ENCODE measurements at regions not wholly inside any gene's neighbourhood (a gene's known extent, or its start where the extent isn't known, plus 50 kb on each side); places are given as distances from the start of the nearest gene placed in this dataset.

DNA sequence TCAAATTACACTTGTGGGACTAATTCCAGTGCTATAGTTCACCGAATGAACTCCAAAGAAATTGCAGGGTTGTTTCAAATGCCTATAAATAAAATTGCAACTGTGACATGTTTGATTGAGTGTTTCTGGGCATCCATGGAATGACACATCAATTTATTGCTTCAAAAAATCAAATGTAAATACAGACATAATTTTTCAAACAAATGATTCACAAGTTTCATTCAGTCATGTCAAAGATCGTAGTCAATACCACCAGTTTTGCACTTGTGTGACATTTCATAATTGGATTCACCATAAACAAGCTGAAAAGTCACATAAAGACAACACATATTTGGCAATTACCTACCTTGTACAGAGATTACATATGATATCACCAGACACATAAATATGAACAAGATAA is 350.8 kb downstream of the CDH2 start:
- DNase-seq (ENCODE audit: low spot score): no peak

DNA sequence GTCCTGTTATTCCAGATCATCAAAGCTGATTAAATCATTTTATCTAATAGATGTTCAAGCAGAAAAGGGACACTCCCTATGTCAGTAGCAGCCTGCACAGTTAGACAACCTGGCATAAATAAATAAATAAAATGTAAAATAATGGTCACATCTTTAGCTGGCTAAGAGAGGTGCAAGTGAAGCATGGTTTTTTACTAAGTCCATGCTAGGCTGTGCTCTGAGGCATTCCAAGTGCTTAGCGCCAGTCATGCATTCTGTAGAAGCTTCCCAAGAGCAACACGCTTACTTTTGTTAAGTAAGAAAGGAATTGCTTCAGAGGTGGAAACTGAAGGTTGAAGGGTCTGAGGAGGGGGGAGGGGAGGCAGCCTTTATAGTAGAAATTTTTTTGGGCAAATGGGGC is 351.2 kb downstream of the CDH2 start:
- DNase-seq (ENCODE audit: low spot score): no peak

DNA sequence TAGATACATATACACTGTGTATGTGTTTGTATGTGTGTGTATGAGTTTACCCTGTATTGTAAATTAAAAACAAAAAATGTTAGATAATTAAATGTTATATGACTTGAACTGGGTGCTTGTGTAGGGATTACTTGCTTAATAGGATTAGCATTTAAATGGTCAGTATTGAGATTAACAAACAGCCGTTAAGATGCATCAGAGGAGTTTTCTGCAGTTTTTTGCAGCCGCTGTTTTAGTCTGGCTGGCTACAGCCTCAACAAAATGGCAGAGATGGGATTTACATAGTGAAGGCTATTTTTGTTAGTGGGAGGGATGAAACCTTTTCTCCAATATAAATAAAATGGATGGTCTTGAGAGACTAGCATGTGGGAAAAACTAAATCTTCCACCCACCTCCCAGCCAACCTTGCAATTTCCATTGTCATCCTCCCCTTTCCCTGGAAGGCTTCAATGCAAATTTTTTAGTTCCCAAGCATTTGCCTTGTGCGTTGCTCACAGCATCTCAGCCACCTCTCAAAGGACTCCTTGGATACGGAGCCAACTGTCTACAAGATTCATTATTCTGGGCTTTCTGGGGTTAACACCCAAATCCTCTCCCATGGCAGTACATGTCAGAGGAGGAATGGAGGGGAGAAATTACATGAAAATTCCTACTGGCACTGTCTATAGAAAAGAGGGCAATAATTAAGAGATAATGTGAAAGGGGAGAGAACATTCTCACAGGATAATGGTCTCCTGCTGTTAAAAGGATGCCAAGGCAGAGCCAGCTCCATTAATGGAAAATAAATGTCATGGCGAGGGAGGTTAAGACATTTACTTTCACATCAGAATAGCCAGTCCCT is 351.9 kb downstream of the CDH2 start:
- no peak for DNase-seq (ENCODE audit: low spot score)

DNA sequence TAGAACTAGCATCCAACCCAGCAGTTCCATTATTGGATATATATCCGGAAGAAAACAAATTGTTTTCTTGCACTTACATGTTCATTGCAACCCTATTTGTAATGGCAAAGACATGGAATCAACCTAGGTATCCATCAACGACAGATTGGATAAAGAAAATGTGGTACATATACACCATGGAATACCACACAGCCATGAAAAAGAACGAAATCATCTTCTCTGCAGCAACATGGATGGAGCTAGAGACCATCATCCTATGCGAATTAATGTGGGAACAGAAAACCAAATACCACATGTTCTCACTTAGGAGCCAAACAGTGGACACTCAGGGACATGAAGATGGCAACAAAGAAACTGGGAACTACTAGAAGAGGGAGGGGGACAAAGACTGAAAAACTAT is 352.7 kb downstream of the CDH2 start:
- no peak for DNase-seq (ENCODE audit: low spot score)

DNA sequence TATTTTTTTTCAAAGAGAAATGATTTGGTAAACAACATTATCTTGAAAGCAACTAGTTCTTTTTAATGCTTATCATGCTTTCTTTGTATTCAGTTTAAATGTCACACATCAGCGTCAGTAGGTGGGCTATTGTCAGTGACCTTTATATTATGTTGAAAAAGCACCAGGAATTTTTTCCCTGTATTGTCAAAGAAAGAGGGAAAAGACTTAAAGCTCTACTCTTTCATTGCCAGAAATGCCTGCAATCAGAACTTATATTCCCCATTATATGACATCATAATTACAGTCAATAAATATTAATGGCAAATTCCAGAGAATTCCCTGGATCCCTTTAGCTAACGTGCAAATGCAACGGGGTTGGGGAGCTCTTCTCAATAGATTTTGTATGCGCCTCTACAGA is 353.9 kb downstream of the CDH2 start:
- DNase-seq (ENCODE audit: low spot score): no peak

DNA sequence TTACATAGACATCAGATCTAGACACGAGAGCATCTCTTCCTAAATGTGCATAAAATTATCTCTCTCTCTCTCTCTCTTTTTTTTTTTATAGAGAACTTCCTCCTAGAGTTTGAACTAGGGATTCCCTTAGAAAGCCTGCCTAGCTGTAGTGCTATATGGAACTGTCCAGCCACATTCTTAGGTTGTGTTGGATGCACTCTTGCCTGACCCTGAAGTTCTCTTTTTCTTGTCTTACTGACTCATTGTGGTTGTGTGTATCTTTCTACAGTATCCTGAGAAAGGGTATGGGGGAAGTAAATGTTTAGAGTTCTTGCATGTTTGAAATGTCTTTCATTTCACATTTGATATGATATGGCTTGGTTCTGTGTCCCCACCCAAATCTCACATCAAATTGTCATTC is 368.2 kb downstream of the CDH2 start:
- DNase-seq (ENCODE audit: low spot score): no peak

DNA sequence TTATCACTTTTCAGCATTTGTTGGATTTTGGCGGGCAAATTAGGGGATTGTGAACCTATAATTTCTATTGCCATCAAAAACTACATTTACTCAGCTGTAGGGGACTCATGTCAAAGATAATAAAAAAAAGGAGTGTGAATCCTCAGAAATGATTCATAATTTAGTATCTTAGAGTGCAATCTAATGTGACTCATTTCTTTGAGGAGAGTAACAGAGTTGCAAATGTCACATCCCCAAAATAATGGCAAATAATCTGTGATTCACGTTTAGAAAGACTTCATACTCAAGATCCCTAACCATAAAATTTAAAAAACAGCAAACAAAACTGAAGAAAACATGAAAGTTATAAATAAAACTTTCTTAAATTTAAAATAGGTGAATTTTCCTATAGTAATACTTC is 373.0 kb downstream of the CDH2 start:
- DNase-seq (ENCODE audit: low spot score): no peak

DNA sequence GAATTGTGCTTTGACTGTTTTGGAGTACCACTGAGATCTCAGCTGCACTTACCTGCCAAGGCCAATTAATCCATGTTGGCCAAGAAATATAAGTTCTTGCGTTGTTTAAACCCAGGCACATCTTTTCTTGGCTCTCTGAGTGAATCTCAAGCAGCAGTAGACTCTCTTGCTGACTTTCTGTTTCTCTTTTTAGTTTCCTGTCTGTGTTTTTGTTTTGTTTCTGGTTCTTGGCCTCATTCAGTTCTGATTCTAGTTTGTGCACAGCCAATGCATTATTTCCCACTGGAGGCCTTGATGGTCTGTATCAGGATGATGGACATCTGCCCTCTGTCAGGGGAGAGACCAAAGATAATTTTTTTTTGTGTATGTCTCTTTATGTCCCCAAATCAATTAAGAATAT is 379.4 kb downstream of the CDH2 start:
- no peak for DNase-seq (ENCODE audit: low spot score)

DNA sequence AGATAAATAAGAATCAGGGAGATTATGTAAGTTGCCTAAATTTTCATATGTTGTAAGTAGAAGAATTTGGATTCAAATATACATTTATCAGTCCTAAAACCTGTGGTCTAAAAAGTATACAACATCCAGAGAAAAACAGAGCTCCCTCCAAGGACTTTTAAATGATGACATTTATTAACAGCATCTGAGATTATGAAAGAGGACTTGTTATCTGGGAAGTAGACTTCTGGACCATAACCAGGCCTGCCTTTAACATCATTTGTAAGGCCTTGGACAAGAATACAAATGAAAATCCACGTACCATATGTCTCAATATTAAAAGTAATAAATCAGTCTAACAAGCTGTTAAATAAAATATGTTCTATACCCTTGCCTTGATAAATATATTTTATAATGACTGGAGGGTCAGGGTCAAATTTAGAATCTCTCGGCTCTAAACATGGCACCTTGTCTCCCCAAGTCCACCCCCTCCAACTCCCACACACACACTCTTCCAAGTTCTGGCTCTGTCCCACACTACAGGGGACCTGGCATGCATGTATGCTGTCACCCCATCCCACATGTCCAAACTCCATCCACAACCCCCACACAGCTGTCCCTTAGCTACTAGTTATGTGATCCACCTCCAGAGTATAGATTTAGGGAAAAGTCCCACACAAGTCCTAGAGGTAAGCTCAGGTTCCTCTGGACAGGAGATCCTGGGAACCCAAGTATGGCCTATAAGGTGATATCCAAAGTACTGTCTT is 382.6 kb downstream of the CDH2 start:
- no peak for DNase-seq (ENCODE audit: low spot score)

DNA sequence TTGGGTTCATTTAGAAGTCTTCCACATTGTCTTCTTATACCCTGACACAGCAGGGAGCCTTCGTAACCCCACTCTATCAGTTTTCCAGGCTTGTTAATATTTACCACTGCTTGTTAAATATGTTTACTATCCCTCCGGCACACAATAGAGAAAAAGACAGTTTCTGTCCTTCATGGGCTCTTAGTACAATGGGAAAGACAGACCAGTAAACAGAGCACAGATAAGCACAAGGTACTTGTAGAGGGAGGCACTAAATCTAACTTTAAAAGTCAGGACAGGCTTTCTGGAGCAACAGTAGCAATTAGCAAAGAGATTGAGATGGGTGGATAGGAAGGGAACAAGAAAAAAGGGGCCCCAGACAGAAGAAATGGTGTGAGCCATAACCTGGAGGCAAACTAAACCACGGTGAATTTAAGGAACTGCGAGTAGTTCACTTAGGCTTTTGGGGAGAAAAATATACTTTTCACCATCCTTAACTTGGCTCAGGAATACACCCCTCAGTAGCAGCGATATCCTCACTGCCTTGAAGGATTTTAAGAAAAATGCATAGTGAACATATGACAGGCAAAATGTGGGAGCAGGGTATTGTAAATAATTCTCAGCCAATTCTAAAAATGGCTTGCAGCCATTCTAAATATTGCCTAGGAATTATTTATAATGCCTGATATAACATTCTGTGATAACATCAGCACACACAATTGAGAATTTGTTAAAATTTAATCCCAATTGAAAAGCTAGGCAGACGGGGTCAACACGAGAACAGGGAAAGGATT is 383.7 kb downstream of the CDH2 start:
- DNase-seq (ENCODE audit: low spot score): no peak

DNA sequence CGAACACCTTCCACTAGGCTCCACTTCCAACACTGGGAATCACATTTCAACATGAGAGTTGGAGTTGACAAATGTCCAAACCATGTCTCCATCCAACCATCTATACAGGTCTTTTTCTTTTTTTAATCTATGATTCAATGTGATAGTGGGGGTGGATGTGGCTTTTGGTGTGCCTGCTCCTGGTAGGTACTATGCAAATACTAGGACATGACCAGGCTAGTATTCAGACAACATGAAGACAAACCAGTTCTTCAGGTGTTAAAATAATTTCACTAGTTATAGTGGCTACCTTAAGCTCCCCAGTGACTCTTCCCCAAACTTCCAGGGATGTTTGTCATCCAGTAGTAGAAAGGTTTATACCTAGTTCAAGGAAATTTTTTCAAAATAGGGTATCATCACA is 387.5 kb downstream of the CDH2 start:
- DNase-seq (ENCODE audit: low spot score): no peak

DNA sequence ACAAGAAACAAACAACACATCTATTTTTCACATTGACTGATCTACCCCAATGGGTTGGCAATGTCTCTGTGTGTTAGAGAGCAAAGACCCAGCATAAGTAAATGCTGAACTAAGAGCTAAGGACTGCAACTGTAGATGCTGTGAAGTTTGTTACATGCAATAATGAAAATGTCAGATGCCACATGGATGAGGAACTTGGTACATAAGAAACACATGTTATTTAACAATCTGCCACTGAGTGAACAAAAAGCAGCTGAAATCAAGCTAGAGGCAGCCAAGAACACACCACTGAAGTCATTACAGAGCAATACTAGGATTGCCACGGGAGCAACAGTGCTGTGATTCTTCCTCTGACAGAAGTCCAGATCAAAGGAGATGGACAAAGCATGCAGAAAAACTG is 389.4 kb downstream of the CDH2 start:
- DNase-seq (ENCODE audit: low spot score): no peak

DNA sequence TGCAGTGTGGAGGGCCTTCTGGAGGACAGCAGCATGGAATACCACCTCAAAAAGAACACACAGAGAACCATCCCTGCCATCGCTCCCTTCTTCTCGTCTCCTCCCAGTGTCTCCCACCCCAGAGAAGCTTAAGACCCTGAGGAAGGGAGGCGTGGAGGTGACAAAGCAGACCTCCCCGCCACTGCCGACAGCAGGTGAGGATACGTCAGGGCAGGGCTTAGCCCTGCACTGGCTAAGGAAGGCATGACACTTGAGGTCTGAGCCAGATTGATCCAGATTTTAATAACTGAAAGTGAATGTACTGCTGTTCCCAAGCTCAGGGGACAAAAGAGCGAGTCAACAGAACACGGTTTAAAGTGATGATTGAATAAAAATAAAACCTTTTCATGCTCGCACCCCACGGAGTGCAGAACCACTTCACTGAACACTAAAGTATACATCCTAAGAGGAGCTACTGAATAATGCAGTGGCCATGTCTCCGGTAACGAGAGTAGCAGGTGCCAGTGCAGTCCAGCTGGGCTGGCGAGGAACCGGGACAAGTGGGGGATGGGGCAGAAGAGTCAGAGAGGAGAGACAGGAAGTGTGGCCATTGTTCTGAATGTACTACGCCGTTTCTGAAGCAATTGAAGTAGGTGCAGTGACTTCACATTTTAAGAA is 391.0 kb downstream of the CDH2 start:
- no peak for DNase-seq (ENCODE audit: low spot score)

DNA sequence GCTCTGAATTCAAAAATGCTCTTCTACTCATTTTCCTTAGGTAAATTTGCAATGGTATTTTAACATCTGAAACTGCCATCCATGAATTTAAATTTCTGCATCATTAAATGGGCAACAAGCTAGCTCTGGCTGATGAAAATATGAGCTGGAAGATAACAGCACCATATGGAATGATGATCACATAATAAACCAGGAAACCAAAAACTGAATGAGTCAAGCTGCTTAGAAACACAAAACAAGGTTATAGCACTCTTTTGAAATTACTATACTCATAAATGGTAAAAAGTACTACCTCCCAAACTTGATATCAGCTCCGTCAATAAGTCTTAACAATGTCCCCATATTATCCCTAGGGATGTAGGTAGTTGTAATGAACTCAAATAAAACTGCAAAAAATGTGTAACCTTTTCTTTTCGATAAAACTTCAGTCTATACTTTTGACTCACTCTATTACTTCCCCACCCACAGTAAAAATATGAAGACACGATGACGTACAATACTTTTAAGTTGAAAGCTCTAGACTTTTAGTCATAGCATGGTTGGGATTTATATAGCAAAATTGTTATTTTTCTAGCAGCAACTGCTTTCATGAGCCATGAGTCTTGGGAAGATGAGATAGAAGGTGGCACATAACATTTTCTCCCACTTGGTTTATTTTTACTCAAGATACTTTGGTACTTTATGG is 396.7 kb downstream of the CDH2 start:
- no peak for DNase-seq (ENCODE audit: low spot score)

DNA sequence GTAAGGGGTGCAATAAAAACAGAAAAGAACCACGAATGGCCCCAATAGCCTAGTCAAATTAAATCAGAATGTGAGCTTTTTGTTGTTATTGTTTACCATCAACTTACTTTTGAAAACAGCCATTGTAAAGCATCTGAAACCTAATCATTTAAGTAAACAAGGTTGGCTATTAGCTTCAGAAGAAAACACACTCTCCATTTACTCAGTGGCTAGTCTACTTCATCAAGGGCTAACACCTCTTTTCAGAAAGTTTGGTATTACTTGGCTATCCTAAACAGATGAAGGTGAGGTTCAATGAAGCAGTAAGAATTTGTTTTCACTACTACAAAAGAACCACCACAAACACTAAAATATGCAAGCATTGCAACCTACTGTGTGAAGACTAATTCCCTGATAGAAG is 398.0 kb downstream of the CDH2 start:
- no peak for DNase-seq (ENCODE audit: low spot score)

DNA sequence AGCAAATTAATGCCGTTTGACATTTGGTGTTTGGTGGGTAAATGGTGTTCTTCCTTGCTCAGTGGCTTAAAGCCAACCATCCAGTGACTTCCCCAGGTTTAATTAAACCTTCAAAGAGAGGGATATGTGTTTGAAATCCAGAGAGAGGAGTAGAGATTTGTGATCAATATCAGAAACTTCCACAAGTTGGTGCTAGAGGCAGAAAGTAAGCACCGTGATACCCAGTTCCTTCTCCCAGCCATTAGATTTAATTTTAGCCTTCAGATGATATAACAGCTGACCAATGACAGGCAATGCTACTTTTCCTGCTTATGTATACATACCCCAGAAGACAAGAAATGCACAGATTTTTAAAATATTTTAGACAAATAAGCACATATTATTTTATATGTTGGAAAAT is 398.5 kb downstream of the CDH2 start:
- DNase-seq (ENCODE audit: low spot score): no peak

DNA sequence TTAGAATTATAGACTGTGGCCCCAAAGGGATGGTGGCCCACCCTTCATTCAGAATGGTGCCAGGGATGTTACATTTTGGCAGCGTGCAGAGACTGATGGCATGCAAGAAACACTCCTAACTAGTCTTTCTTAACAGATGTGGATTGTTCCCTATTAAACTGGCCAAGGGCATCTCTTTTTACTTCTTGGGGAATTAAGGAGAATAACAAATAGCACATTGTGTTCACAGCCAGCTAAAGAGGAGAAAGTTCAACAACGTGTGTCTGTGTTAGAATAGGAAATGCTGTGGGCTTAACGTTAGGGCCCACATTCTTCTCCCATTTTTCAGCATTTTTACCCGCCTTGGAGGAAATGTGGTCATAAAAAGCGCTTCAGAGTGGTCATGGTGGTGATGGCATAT is 404.8 kb downstream of the CDH2 start:
- no peak for DNase-seq (ENCODE audit: low spot score)

DNA sequence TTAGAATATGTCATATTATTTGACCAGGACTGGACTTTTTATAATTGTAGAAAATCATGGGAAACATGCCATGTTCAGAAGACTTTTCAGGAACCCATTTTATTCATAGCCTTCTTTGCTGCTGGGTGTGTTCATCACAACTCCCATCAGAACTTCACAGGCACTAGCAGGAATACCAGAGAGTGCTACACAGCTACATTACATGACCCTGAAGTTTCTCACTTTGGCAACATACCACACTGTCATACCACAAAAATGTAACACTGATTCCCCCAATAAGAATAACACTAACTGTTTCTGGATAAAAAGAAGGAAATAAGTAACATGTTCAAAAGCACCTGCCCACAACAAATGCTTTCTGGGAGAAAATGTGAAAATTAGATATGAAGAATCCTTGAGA is 405.4 kb downstream of the CDH2 start:
- DNase-seq (ENCODE audit: low spot score): no peak

DNA sequence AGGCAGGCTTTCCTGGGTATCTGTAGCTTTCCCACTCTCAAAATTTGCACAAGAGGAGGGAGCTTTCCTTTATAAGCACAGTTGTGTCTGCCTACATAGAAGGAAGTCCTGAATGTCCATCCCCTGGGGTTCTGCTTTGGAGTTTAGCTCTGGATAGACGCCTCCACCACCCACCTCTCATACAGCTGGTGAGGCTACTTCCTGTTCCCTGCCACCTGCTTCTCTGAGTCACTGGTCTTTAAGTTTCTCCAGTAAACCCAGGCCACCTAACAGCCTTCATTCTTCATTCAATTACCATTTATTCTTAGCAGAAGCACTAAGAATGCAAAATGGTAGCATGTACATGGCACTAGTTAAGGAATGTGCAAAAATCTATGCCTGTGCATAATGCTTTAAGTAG is 407.8 kb downstream of the CDH2 start:
- DNase-seq (ENCODE audit: low spot score): no peak

DNA sequence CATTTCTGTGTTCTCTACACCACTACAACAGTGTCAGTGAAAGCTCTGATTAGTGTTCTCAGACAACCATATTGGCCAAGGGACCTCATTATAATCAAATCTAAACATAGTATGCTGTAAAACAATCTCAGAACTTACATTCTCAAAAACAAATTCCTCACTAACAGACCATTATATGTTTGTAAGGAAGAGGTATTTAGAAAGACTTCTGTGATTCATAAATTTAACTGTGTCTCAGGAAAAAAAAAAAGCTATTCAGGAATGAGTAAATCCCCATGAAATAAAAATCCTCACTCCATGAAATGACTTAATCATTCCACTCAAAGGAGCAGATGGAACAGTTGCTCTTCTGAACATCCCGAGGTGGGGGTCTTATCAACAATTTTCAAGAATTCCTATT is 413.0 kb downstream of the CDH2 start:
- no peak for DNase-seq (ENCODE audit: low spot score)

DNA sequence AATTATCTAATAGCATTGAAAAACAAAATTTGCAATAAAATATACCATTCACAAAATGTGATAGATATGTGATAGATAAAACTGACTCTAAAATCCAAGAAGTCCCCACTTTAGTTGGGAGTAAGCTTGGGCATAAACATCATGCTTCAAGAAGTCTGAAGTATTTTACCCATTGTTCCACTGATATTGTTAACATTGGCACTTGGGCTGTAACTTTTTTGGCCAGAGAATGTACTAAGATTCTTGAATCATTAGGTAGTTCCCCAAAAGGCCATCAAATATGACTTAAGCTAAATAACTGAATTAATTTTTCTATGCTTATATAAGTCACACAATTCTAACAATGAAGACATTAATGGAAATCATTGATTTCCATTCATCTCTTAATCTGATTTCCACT is 413.6 kb downstream of the CDH2 start:
- no peak for DNase-seq (ENCODE audit: low spot score)

DNA sequence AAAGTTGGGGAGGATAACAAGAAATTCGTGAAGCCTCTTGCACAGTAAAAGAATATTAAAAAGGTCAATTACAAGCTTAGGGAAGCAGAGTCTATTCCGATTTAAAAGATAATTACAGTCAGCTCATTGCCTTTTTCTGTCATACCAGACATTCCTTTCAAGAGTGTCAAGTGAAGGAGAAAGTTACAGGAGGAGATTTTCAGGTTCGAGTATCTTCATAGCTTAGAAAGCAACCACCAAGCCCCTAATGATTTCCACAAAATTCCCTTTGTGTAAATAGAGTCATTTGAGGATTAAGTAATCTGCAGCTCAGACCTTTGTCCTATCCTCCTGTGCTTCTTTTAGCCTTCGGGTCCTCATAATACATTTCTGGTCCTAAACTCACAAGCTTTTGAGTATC is 414.9 kb downstream of the CDH2 start:
- no peak for DNase-seq (ENCODE audit: low spot score)

All from AG08396 (cell line).